ENCODE measurements at regions not wholly inside any gene's neighbourhood (a gene's known extent, or its start where the extent isn't known, plus 50 kb on each side); places are given as distances from the start of the nearest gene placed in this dataset.

- DNase-seq: no peak
- H3K4me3 Mint-ChIP-seq (ENCODE audit: unreplicated experiment): no peak overlapping the region
- no peaks in the 10 kb centered on the region for H3K27me3 Mint-ChIP-seq (ENCODE audit: unreplicated experiment)
- no peaks in the 10 kb centered on the region for H3K4me1 Mint-ChIP-seq (ENCODE audit: low read depth, unreplicated experiment)
- no peak for TF ChIP-seq CTCF (IDR thresholded peaks at IDR 0.05; ENCODE audit: partially characterized antibody, unreplicated experiment)
- H3K9me3 Mint-ChIP-seq (ENCODE audit: unreplicated experiment): no peaks in the 10 kb centered on the region
- no peaks in the 10 kb centered on the region for H3K36me3 Mint-ChIP-seq (ENCODE audit: unreplicated experiment)
- no peak overlapping the region for H3K27ac Mint-ChIP-seq (ENCODE audit: unreplicated experiment)
Observed at GRCh38 chr5:89120719-89121118, 237.7 kb upstream of the MEF2C start.

GRCh38 chr5:89117124-89117644 lies 234.2 kb upstream of the MEF2C start:
- Mint-ChIP-seq H3K36me3 (ENCODE audit: unreplicated experiment) (no peaks in the 10 kb centered on the region), H3K27ac (ENCODE audit: unreplicated experiment) (no peak overlapping the region), H3K4me1 (ENCODE audit: low read depth, unreplicated experiment) (no peaks in the 10 kb centered on the region), H3K27me3 (ENCODE audit: unreplicated experiment) (no peaks in the 10 kb centered on the region), H3K9me3 (ENCODE audit: unreplicated experiment) (no peaks in the 10 kb centered on the region), H3K4me3 (ENCODE audit: unreplicated experiment) (no peak overlapping the region)
- no peak for TF ChIP-seq CTCF (IDR thresholded peaks at IDR 0.05; ENCODE audit: partially characterized antibody, unreplicated experiment)
- DNase-seq: no peak

- H3K27me3 Mint-ChIP-seq (ENCODE audit: unreplicated experiment): no peaks in the 10 kb centered on the region
- H3K4me3 Mint-ChIP-seq (ENCODE audit: unreplicated experiment): no peak overlapping the region
- H3K36me3 Mint-ChIP-seq (ENCODE audit: unreplicated experiment): no peaks in the 10 kb centered on the region
- H3K4me1 Mint-ChIP-seq (ENCODE audit: low read depth, unreplicated experiment): no peaks in the 10 kb centered on the region
- H3K9me3 Mint-ChIP-seq (ENCODE audit: unreplicated experiment): no peaks in the 10 kb centered on the region
- DNase-seq: no peak
- TF ChIP-seq CTCF (IDR thresholded peaks at IDR 0.05; ENCODE audit: partially characterized antibody, unreplicated experiment): no peak
- no peak overlapping the region for H3K27ac Mint-ChIP-seq (ENCODE audit: unreplicated experiment)
Observed at GRCh38 chr5:89110916-89111646, 228.1 kb upstream of the MEF2C start.

- H3K27me3 Mint-ChIP-seq (ENCODE audit: unreplicated experiment): no peaks in the 10 kb centered on the region
- no peaks in the 10 kb centered on the region for H3K4me1 Mint-ChIP-seq (ENCODE audit: low read depth, unreplicated experiment)
- TF ChIP-seq CTCF (IDR thresholded peaks at IDR 0.05; ENCODE audit: partially characterized antibody, unreplicated experiment): no peak
- H3K9me3 Mint-ChIP-seq (ENCODE audit: unreplicated experiment): no peaks in the 10 kb centered on the region
- no peak overlapping the region for H3K4me3 Mint-ChIP-seq (ENCODE audit: unreplicated experiment)
- H3K36me3 Mint-ChIP-seq (ENCODE audit: unreplicated experiment): no peaks in the 10 kb centered on the region
- H3K27ac Mint-ChIP-seq (ENCODE audit: unreplicated experiment): no peak overlapping the region
- DNase-seq: no peak
Observed at GRCh38 chr5:89106480-89106879, 223.5 kb upstream of the MEF2C start.

GRCh38 chr5:89105836-89106235 lies 222.9 kb upstream of the MEF2C start:
- TF ChIP-seq CTCF (IDR thresholded peaks at IDR 0.05; ENCODE audit: partially characterized antibody, unreplicated experiment): no peak
- H3K27me3 Mint-ChIP-seq (ENCODE audit: unreplicated experiment): no peaks in the 10 kb centered on the region
- H3K9me3 Mint-ChIP-seq (ENCODE audit: unreplicated experiment): no peaks in the 10 kb centered on the region
- no peak overlapping the region for H3K27ac Mint-ChIP-seq (ENCODE audit: unreplicated experiment)
- no peak overlapping the region for H3K4me3 Mint-ChIP-seq (ENCODE audit: unreplicated experiment)
- H3K4me1 Mint-ChIP-seq (ENCODE audit: low read depth, unreplicated experiment): no peaks in the 10 kb centered on the region
- no peak for DNase-seq
- H3K36me3 Mint-ChIP-seq (ENCODE audit: unreplicated experiment): no peaks in the 10 kb centered on the region
